Uterus (tissue), 2 donors: ENCODE measurements at regions not wholly inside any gene's neighbourhood (a gene's known extent, or its start where the extent isn't known, plus 50 kb on each side); places are given as distances from the start of the nearest gene placed in this dataset.

Source experiments
- POLR2A ChIP-seq, 2 donors: fragments of 450-650 bp; IDR thresholded peaks; one replicate each; pipeline ENCODE4 v1.6.1; 2016; ENCODE audit warnings: antibody characterized with exemption in 2 of 2, mild to moderate bottlenecking in 1 of 2, moderate library complexity in 1 of 2
- TF ChIP-seq, protein P1 (sequence below), 4 experiments: fragments of 200-600 bp in 2 of 4; fragments of 450-650 bp in 2 of 4; sonication (generic) in 2 of 4; IDR thresholded peaks; one replicate each; pipeline ENCODE4 v1.5.1; 2016 to 2019; ENCODE audit warnings: antibody characterized with exemption in 4 of 4, mild to moderate bottlenecking in 2 of 4, moderate library complexity in 1 of 4

DNA sequence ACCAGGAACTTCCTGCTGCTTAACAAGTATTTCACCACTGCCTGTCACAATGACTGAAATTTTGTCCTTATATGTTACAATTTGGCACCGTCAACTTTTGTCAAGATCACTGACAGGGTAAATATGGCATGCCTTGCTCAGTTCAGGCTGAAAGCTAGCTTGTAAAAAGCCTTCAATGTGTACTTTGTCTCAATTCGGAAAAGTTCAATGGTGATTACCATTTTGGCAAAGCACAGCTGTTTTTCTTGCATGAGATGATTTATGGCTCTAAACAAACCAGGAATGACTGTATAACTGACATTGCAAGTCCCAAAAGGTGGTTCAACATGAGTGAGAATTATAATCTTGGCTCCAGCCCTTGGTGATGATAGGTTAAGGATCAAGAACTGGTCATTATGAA is 1255.2 kb downstream of the CNTNAP5 start:
- TF ChIP-seq, protein P1, sequence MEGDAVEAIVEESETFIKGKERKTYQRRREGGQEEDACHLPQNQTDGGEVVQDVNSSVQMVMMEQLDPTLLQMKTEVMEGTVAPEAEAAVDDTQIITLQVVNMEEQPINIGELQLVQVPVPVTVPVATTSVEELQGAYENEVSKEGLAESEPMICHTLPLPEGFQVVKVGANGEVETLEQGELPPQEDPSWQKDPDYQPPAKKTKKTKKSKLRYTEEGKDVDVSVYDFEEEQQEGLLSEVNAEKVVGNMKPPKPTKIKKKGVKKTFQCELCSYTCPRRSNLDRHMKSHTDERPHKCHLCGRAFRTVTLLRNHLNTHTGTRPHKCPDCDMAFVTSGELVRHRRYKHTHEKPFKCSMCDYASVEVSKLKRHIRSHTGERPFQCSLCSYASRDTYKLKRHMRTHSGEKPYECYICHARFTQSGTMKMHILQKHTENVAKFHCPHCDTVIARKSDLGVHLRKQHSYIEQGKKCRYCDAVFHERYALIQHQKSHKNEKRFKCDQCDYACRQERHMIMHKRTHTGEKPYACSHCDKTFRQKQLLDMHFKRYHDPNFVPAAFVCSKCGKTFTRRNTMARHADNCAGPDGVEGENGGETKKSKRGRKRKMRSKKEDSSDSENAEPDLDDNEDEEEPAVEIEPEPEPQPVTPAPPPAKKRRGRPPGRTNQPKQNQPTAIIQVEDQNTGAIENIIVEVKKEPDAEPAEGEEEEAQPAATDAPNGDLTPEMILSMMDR (IDR thresholded peaks at IDR 0.05) = no peak
- no peak for TF ChIP-seq POLR2A (IDR thresholded peaks at IDR 0.05)
